ENCODE measurements at regions not wholly inside any gene's neighbourhood (a gene's known extent, or its start where the extent isn't known, plus 50 kb on each side); places are given as distances from the start of the nearest gene placed in this dataset.

DNA sequence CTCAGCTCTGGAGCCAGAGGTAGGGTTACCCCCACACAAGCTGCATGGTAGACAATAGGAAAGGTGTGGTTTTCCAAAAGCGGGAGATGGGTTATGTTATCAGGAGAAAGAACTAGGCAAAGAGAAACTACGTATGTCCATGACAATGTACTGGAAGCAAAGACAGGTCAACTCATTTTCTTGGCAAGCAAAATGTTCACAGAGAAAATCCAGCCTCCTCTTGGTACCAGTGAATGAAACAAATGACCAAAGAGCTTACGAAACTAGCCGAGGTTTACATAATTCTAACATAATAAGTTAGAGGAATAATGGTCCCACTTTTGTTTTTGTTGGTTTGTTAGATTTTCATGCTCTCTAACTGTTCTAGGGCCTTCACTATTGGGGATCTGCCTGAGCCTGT lies 338.1 kb upstream of the TGFBR2 start:
- Histone ChIP-seq H3F3A (ENCODE audit: low read depth) (no peaks in the 10 kb centered on the region), H3K9me3 (ENCODE audit: low read depth) (no peaks in the 10 kb centered on the region), H3K4me2 (no peak overlapping the region), H3K27me3 (no peaks in the 10 kb centered on the region), H3K4me3 (no peak overlapping the region), H3K27ac (no peak overlapping the region), H2AFZ (replicated peaks) (no peak overlapping the region), H3K9ac (no peak overlapping the region), H3K79me2 (ENCODE audit: low read depth) (no peaks in the 10 kb centered on the region), H3K36me3 (no peaks in the 10 kb centered on the region), H4K20me1 (ENCODE audit: low read depth) (no peaks in the 10 kb centered on the region), H3K4me1 (no peaks in the 10 kb centered on the region)
- no peak overlapping the region for H3K4me3 Mint-ChIP-seq
- peaks cover 2% of the 10 kb centered on the region for H3K36me3 Mint-ChIP-seq
- no peak overlapping the region for H3K27ac Mint-ChIP-seq
- H3K9me3 Mint-ChIP-seq, result peaks cover 20% of the 10 kb centered on the region
- peaks cover 5% of the 10 kb centered on the region for H3K4me1 Mint-ChIP-seq
- DNase-seq (ENCODE audit: low spot score), result no peak
- H3K27me3 Mint-ChIP-seq (ENCODE audit: insufficient read depth, low read depth), result peaks cover 2% of the 10 kb centered on the region
- TF ChIP-seq EZH2 (IDR thresholded peaks at IDR 0.05) (no peak), EZH2phosphoT487 (IDR thresholded peaks at IDR 0.05) (no peak), CTCF (IDR thresholded peaks at IDR 0.05) (no peak)

DNA sequence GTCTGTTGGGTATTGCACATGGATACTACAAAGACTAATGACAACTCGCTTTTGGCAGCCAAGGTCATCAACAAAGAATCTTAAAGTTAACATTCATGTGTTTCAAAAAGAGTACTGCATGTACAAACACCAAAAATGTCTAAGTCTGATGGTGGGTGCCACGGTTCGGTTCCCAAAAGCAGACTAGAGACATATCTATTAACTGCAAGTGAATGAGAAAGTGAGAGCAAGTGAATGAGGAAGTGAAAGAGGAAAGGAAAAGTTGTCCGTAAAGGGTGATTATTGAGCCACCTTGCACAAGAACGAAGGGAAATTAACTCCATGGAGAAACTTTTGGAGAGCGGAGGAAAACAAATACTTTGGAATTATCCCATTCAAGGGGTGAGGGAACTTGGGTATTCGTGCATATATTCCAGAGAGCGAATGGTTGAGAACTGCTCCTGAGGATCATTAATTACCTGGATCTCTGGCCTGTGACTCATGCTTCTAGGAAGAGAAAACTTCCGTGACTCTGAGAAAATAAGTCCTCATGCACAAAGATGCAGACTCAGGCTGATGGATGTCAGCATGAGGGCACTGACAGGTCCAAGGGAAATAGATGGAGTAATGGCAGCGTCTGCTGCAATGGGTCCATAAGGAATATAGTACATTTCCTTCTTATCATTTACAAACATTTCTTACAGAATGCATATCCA lies 336.5 kb upstream of the TGFBR2 start:
- Histone ChIP-seq H3K9me3 (ENCODE audit: low read depth) (no peaks in the 10 kb centered on the region), H3K27ac (no peak overlapping the region), H3K4me3 (no peak overlapping the region), H3K4me1 (no peaks in the 10 kb centered on the region), H4K20me1 (ENCODE audit: low read depth) (no peaks in the 10 kb centered on the region), H3K4me2 (no peak overlapping the region), H3K36me3 (no peaks in the 10 kb centered on the region), H3K79me2 (ENCODE audit: low read depth) (no peaks in the 10 kb centered on the region), H2AFZ (replicated peaks) (no peak overlapping the region), H3F3A (ENCODE audit: low read depth) (no peaks in the 10 kb centered on the region), H3K27me3 (no peaks in the 10 kb centered on the region), H3K9ac (no peak overlapping the region)
- Mint-ChIP-seq H3K27ac (no peak overlapping the region), H3K27me3 (ENCODE audit: insufficient read depth, low read depth) (no peaks in the 10 kb centered on the region), H3K36me3 (peaks cover 2% of the 10 kb centered on the region), H3K4me1 (peaks cover 5% of the 10 kb centered on the region), H3K9me3 (peaks cover 12% of the 10 kb centered on the region), H3K4me3 (no peak overlapping the region)
- no peak for DNase-seq (ENCODE audit: low spot score)
- TF ChIP-seq EZH2phosphoT487 (IDR thresholded peaks at IDR 0.05), result no peak
- TF ChIP-seq EZH2 (IDR thresholded peaks at IDR 0.05), result no peak
- TF ChIP-seq CTCF (IDR thresholded peaks at IDR 0.05), result no peak

- no peak overlapping the region for H3K27ac ChIP-seq
- no peaks in the 10 kb centered on the region for H3K27me3 Mint-ChIP-seq (ENCODE audit: insufficient read depth, low read depth)
- no peak overlapping the region for H3K4me3 ChIP-seq
- peaks cover 20% of the 10 kb centered on the region for H3K9me3 Mint-ChIP-seq
- no peaks in the 10 kb centered on the region for H3F3A ChIP-seq (ENCODE audit: low read depth)
- TF ChIP-seq EZH2phosphoT487 (IDR thresholded peaks at IDR 0.05) (no peak), CTCF (IDR thresholded peaks at IDR 0.05) (no peak), EZH2 (IDR thresholded peaks at IDR 0.05) (no peak)
- H3K4me1 Mint-ChIP-seq, result peaks cover 5% of the 10 kb centered on the region
- H4K20me1 ChIP-seq (ENCODE audit: low read depth), result no peaks in the 10 kb centered on the region
- H2AFZ ChIP-seq (replicated peaks), result no peak overlapping the region
- no peak for DNase-seq (ENCODE audit: low spot score)
- no peaks in the 10 kb centered on the region for H3K9me3 ChIP-seq (ENCODE audit: low read depth)
- H3K4me3 Mint-ChIP-seq, result no peak overlapping the region
- H3K4me1 ChIP-seq, result no peaks in the 10 kb centered on the region
- H3K79me2 ChIP-seq (ENCODE audit: low read depth), result no peaks in the 10 kb centered on the region
- H3K9ac ChIP-seq, result no peak overlapping the region
- no peaks in the 10 kb centered on the region for H3K36me3 ChIP-seq
- H3K36me3 Mint-ChIP-seq, result no peaks in the 10 kb centered on the region
- no peaks in the 10 kb centered on the region for H3K27me3 ChIP-seq
- no peak overlapping the region for H3K27ac Mint-ChIP-seq
- H3K4me2 ChIP-seq, result no peak overlapping the region
Measured at GRCh38 chr3:30271781-30272180, 334.6 kb upstream of the TGFBR2 start.

Measured in neural progenitor cell (in vitro differentiated cells).